BLaER1 treated with 17β-estradiol and CSF1 and Interleukin-3, amounts not matched to agents 10 nM and 100 nM (cell line): ENCODE measurements at regions not wholly inside any gene's neighbourhood (a gene's known extent, or its start where the extent isn't known, plus 50 kb on each side); places are given as distances from the start of the nearest gene placed in this dataset.

Experiments used
- H3K27ac ChIP-seq, 11 experiments: shearing (Covaris generic); formaldehyde crosslinking; 2 replicates each; pipeline ENCODE4 v1.8.1; 2022
- H3K27me3 ChIP-seq, 11 experiments: shearing (Covaris generic); formaldehyde crosslinking; 2 replicates each; pipeline ENCODE4 v1.8.1; 2022
- H3K36me3 ChIP-seq, 11 experiments: shearing (Covaris generic); formaldehyde crosslinking; 2 replicates each; pipeline ENCODE4 v1.8.1; 2022
- H3K4me1 ChIP-seq, 10 experiments: shearing (Covaris generic); formaldehyde crosslinking; 2 replicates each; pipeline ENCODE4 v1.8.1; 2022
- H3K4me2 ChIP-seq, 11 experiments: shearing (Covaris generic); formaldehyde crosslinking; 2 replicates each; pipeline ENCODE4 v1.8.1; 2022
- H3K4me3 ChIP-seq, 10 experiments: shearing (Covaris generic); formaldehyde crosslinking; 2 replicates each; pipeline ENCODE4 v1.8.1; 2022
- H3K9ac ChIP-seq, 11 experiments: shearing (Covaris generic); formaldehyde crosslinking; 2 replicates each; pipeline ENCODE4 v1.8.1; 2022
- H3K9me3 ChIP-seq, 11 experiments: shearing (Covaris generic); formaldehyde crosslinking; replicated peaks in 1 of 11; 2 replicates each; pipeline ENCODE4 v1.8.1; 2022
- H4K20me1 ChIP-seq, 11 experiments: shearing (Covaris generic); formaldehyde crosslinking; 2 replicates each; pipeline ENCODE4 v1.8.1; 2022
- Cebpa-rat ChIP-seq, 11 experiments: shearing (Covaris generic); IDR thresholded peaks; 2 replicates each; pipeline ENCODE4 v1.8.1; 2022

DNA sequence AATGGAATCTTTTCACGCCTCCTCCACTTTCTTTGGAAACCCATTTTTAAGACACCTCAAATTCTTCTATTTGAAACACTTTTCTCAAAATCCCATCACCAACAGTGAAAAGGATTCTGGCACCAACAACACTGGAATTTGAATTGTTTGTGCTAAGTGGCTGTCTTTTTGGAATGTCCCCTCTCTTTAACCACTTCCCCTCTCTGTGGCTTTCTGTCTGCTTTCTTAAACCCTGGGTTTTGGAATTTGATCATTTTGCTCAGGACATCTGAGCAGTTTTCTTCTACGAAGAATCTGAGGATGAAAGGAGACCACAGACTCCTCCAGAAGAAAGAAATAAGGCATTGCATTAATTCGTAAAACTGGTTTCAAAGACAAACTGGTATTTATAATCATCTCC, 89.0 kb downstream of the MXRA5 start:
- H3K9ac ChIP-seq: no peak overlapping the region
- H3K4me1 ChIP-seq: peaks cover 7 to 61% (median 24%) of the 10 kb centered on the region in 10 experiments; a peak in 17 of 20 replicates
- no peaks in the 10 kb centered on the region for H3K27me3 ChIP-seq
- H3K9me3 ChIP-seq: peaks cover 14 to 73% (median 31%) of the 10 kb centered on the region in 11 experiments
- no peak for TF ChIP-seq Cebpa-rat (IDR thresholded peaks at IDR 0.05)
- no peaks in the 10 kb centered on the region for H4K20me1 ChIP-seq
- H3K4me3 ChIP-seq: no peak overlapping the region
- no peaks in the 10 kb centered on the region for H3K36me3 ChIP-seq
- H3K27ac ChIP-seq: peak overlapping the region in 2 of 11 experiments; percentile 8 to 13; a peak in 2 of 22 replicates
- H3K4me2 ChIP-seq: peak overlapping the region in 5 of 11 experiments; percentile 29 to 59 (median 41); a peak in 9 of 22 replicates

DNA sequence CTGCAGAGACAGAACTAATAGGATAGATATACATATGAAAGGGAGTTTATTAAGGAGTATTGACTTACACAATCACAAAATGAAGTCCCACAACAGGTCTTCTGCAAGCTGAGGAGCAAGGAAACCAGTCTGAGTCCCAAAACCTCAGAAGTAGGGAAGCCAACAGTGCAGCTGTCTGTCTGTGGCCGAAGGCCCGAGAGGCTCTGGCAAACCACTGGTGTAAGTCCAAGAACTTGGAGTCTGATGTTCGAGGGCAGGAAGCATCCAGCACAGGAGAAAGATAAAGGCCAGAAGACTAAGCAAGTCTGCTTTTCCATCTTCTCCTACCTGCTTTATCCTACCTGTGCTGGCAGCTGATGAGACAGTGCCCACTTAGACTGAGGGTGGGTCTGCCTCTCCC, 89.6 kb downstream of the MXRA5 start:
- H3K27me3 ChIP-seq: no peaks in the 10 kb centered on the region
- peaks cover 8 to 67% (median 27%) of the 10 kb centered on the region in 11 experiments for H3K9me3 ChIP-seq
- no peaks in the 10 kb centered on the region for H3K36me3 ChIP-seq
- no peak overlapping the region for H3K9ac ChIP-seq
- no peaks in the 10 kb centered on the region for H4K20me1 ChIP-seq
- peaks cover 7 to 58% (median 26%) of the 10 kb centered on the region in 10 experiments; a peak in 17 of 20 replicates for H3K4me1 ChIP-seq
- H3K27ac ChIP-seq: peak overlapping the region in 2 of 11 experiments; percentile 8 to 13; a peak in 1 of 22 replicates
- H3K4me2 ChIP-seq: peak overlapping the region in 5 of 11 experiments; percentile 29 to 59 (median 41); a peak in 7 of 22 replicates
- TF ChIP-seq Cebpa-rat (IDR thresholded peaks at IDR 0.05): no peak
- H3K4me3 ChIP-seq: no peak overlapping the region

DNA sequence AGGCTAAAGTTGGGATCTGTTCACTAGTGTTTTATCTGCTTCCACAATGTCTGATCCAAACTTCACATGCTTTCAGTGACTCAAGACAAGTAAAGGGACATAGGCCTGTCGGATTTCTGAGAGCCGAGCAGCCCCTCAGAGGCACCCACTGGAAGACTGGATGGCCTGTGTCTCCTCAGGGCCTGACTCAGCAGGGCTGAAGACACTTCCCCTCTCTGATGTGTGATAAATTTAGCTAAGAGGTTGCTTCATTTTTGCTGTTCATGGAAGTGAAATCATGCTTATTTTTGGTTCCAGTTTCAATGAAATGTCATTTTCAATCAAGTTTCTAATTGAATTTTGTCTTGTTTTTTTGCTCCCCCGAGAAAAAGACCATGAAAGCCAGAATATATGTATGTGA, 93.7 kb downstream of the MXRA5 start:
- Histone ChIP-seq H3K4me3 (peak overlapping the region in 2 of 10 experiments; percentile 15 to 29; a peak in 3 of 20 replicates), H3K27me3 (no peaks in the 10 kb centered on the region), H3K9ac (peak overlapping the region; percentile 37 to 76 (median 67); a peak in 17 of 22 replicates), H4K20me1 (no peaks in the 10 kb centered on the region), H3K36me3 (no peaks in the 10 kb centered on the region), H3K4me2 (peak overlapping the region; percentile 40 to 90 (median 76); a peak in 20 of 22 replicates), H3K4me1 (peaks cover 7 to 44% (median 26%) of the 10 kb centered on the region in 10 experiments; a peak in 17 of 20 replicates), H3K27ac (peak overlapping the region; percentile 50 to 90 (median 85); a peak in 21 of 22 replicates), H3K9me3 (peaks cover 0 to 50% (median 20%) of the 10 kb centered on the region in 11 experiments; a peak in 14 of 22 replicates)
- peak; percentile 56 to 93 (median 78); a peak in 18 of 22 replicates for TF ChIP-seq Cebpa-rat (IDR thresholded peaks at IDR 0.05)

DNA sequence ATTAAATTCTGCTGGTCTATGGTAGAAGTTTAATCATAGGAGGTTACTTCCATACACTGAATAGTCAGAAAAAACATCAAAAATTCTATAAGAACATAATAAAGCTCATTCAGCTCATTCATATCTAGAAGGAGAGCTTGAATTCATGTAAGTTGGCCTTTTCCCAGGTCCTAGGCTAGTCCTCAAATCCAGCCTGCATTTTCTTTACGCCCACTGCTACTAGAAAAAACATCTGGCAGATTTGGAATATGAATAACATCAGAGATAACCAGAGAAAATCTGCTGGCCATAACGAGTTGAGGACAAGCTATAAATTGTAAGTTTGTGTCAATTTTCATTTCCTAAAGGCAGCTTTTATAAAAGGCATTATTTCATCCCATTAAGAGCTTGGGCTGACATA, 95.5 kb downstream of the MXRA5 start:
- H3K27me3 ChIP-seq: no peaks in the 10 kb centered on the region
- H3K9me3 ChIP-seq: peaks cover 0 to 32% (median 12%) of the 10 kb centered on the region in 11 experiments; a peak in 12 of 22 replicates
- TF ChIP-seq Cebpa-rat (IDR thresholded peaks at IDR 0.05): no peak
- no peak overlapping the region for H3K4me3 ChIP-seq
- H3K4me1 ChIP-seq: peaks cover 7 to 33% (median 20%) of the 10 kb centered on the region in 10 experiments; a peak in 17 of 20 replicates
- no peaks in the 10 kb centered on the region for H3K36me3 ChIP-seq
- no peaks in the 10 kb centered on the region for H4K20me1 ChIP-seq
- H3K9ac ChIP-seq: no peak overlapping the region
- H3K4me2 ChIP-seq: no peak overlapping the region
- peak overlapping the region in 2 of 11 experiments; percentile 7 to 13; a peak in 3 of 22 replicates for H3K27ac ChIP-seq

DNA sequence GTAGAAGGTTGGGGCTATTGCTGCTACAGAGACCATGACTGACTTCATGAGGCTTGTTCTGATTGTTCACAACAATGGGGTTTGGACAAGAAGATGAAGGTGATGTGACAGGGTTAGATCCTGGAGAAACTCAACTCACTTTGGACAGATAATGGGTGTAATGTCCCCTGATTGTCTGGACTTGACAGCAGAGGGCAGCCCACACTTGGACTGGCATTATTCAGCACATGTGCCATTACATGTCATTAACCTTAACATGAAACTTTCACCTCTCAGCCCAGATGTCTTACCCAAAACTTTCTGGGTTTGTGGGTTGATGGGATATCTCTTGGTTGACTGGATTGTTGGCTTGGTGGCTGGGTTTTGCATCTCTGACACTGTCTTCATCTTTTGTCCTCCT, 101.5 kb downstream of the MXRA5 start:
- peaks cover 0 to 17% (median 6%) of the 10 kb centered on the region in 11 experiments; a peak in 12 of 22 replicates for H3K9me3 ChIP-seq
- H4K20me1 ChIP-seq: no peaks in the 10 kb centered on the region
- no peak for TF ChIP-seq Cebpa-rat (IDR thresholded peaks at IDR 0.05)
- H3K36me3 ChIP-seq: no peaks in the 10 kb centered on the region
- H3K27ac ChIP-seq: no peak overlapping the region
- no peak overlapping the region for H3K4me2 ChIP-seq
- H3K27me3 ChIP-seq: no peaks in the 10 kb centered on the region
- H3K9ac ChIP-seq: no peak overlapping the region
- H3K4me3 ChIP-seq: no peak overlapping the region
- peaks cover 0 to 8% (median 3%) of the 10 kb centered on the region in 10 experiments; a peak in 8 of 20 replicates for H3K4me1 ChIP-seq

DNA sequence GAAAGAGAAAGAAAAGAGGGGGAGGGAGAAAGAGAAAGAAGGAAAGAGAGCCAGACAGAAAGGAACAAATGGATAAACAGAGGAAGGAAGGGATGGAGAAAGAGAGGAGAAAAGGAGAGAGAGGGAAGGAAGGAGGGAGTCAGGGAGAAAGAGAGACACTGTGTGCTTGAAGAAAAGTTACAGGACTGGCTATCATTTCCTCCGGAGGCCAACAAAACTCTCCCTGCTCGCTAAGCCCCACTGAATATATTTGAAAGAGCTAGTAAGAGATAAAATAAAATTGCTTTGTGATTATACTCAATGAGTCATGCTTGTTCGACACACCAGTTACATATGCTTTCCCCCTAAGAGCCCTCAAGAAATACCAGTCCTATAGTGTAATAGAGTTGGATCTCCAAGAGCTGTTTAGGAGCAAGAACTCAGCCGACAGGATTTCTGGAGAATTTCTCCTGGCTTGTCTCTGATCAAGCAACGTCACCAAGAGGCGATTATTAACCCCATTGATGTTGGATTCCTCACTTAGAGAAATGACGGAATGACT, 102.2 kb downstream of the MXRA5 start:
- Histone ChIP-seq H4K20me1 (no peaks in the 10 kb centered on the region), H3K4me1 (peaks cover 0 to 8% (median 3%) of the 10 kb centered on the region in 10 experiments; a peak in 8 of 20 replicates), H3K4me3 (no peak overlapping the region), H3K36me3 (no peaks in the 10 kb centered on the region), H3K4me2 (peak overlapping the region in 4 of 11 experiments; percentile 6 to 35 (median 16); a peak in 4 of 22 replicates), H3K27me3 (no peaks in the 10 kb centered on the region), H3K9ac (no peak overlapping the region), H3K9me3 (peaks cover 0 to 10% (median under 1%) of the 10 kb centered on the region in 11 experiments; a peak in 9 of 22 replicates), H3K27ac (no peak overlapping the region)
- no peak for TF ChIP-seq Cebpa-rat (IDR thresholded peaks at IDR 0.05)

DNA sequence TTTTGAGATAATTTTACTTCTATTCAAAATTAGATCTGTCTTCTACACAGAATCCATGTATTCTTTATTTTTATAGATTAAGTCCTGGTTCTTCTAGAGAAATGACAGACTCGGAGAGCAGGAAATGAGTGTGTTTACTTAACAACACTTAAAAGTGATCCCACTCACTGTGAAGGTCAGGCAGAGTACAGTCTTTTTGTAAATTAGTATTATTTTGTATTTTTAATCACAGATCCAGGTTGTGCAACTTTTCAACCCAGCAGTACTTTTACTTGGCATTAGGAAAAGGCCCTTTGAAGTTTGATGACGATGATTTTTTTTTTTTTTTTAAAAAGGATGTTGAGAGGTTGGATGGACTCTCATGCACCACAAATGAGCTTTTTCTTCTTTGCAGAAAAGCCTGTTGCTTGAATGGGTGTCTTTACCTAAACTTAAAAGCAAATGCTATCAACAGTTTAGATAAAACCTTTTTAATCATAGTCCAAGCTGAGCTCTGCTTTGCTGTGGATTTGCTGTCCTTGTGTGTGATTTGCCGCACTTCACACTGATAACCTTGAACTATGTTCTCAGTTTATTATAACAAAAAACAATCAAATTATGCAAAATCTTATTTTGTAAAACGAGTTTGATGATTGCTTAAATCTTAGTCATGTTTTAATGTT, 114.1 kb downstream of the MXRA5 start:
- no peak for TF ChIP-seq Cebpa-rat (IDR thresholded peaks at IDR 0.05)
- Histone ChIP-seq H3K36me3 (no peaks in the 10 kb centered on the region), H3K4me3 (no peak overlapping the region), H3K4me1 (peaks cover 0 to 13% (median 0%) of the 10 kb centered on the region in 10 experiments; a peak in 7 of 20 replicates), H3K4me2 (peak overlapping the region in 3 of 11 experiments; percentile 4 to 33 (median 9); a peak in 4 of 22 replicates), H3K9ac (no peak overlapping the region), H3K27me3 (no peaks in the 10 kb centered on the region), H3K9me3 (peaks cover 0 to 17% (median 4%) of the 10 kb centered on the region in 11 experiments; a peak in 4 of 22 replicates), H3K27ac (no peak overlapping the region), H4K20me1 (no peaks in the 10 kb centered on the region)

DNA sequence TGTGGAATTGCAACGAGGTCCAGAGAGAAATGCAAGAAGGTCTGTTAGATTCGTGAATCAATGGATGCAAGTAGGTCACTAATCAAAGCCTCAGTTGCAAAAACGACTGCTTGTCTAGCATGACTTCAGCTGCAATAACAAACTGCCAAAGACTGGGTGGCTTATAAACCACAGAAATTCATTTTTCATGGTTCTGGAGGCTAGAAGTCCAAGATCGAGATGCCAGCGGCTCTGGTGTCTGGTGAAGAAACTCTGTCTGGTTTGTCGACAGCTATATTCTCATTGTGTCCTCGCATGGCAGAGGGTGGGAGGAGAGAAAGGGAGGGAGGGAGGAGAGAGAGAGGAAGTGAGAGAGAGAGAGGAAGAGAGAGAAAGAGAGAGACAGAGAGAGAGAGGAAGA, 114.7 kb downstream of the MXRA5 start:
- H3K4me2 ChIP-seq: peak overlapping the region in 3 of 11 experiments; percentile 4 to 33 (median 9); a peak in 5 of 22 replicates
- no peaks in the 10 kb centered on the region for H3K36me3 ChIP-seq
- no peaks in the 10 kb centered on the region for H3K27me3 ChIP-seq
- peaks cover 0 to 13% (median 0%) of the 10 kb centered on the region in 10 experiments; a peak in 7 of 20 replicates for H3K4me1 ChIP-seq
- H3K27ac ChIP-seq: no peak overlapping the region
- H3K9ac ChIP-seq: no peak overlapping the region
- H3K9me3 ChIP-seq: peaks cover 0 to 12% (median 4%) of the 10 kb centered on the region in 11 experiments; a peak in 4 of 22 replicates
- no peaks in the 10 kb centered on the region for H4K20me1 ChIP-seq
- no peak overlapping the region for H3K4me3 ChIP-seq
- TF ChIP-seq Cebpa-rat (IDR thresholded peaks at IDR 0.05): no peak

DNA sequence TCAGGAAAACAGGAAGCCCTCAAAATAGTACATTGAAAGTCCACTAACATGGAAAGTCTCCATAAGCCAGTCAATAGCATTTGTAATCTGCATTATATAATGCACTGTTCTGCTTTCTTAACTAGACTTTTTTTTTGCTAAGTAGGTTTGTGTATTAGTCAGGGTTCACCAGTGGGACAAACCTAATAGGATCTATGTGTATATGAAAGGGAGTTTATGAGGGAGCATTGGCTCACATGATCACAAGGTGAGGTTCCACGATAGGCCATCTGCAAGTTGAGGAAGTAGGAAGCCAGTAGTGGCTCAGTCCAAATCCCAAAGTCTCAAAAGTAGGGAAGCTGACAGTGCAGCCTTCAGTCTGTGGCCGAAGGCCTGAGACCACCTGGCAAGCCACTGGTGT, 116.0 kb downstream of the MXRA5 start:
- no peak overlapping the region for H3K9ac ChIP-seq
- H3K4me3 ChIP-seq: no peak overlapping the region
- H3K4me1 ChIP-seq: peaks cover 0 to 13% (median 0%) of the 10 kb centered on the region in 10 experiments; a peak in 7 of 20 replicates
- H3K36me3 ChIP-seq: no peaks in the 10 kb centered on the region
- H3K9me3 ChIP-seq: no peaks in the 10 kb centered on the region
- H3K27me3 ChIP-seq: no peaks in the 10 kb centered on the region
- H3K27ac ChIP-seq: no peak overlapping the region
- no peaks in the 10 kb centered on the region for H4K20me1 ChIP-seq
- H3K4me2 ChIP-seq: no peak overlapping the region
- TF ChIP-seq Cebpa-rat (IDR thresholded peaks at IDR 0.05): no peak
